ENCODE measurements at regions not wholly inside any gene's neighbourhood (a gene's known extent, or its start where the extent isn't known, plus 50 kb on each side); places are given as distances from the start of the nearest gene placed in this dataset.

DNA sequence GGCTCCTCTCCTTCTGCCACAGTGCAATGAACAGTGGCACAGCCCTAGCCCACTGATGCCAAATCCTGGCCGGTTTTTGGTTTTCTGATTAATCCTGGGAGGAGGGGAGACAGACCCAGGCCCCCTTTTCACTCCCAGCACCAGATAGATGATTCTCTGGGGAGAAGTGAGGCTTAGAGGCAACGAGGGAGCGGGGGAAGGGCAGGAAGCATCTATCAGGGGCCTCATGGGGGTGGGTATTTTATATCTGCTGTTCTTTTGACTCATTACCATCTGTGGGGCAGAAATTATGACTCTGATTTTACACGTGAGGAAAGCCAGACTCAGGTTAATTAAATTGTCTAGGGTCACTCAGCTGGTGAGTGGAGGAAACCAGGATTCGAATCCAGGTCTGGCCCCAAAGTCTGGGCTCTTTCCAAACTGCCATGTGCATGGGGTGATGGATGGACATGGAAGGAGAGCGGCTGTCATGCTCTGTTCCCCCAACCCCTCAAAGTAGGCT is 79.4 kb downstream of the MRM1 start:
- Histone ChIP-seq H4K91ac (replicated peaks; ENCODE audit: insufficient read length, low read length) (peak overlapping the region; percentile 35), H2BK120ac (replicated peaks; ENCODE audit: low read depth, low read length) (no peak overlapping the region), H3K9me3 (ENCODE audit: insufficient read depth in 2 of 2, low read depth in 1 of 2, low read length in 1 of 2) (no peaks in the 10 kb centered on the region), H3K79me2 (ENCODE audit: control insufficient read depth in 1 of 2, insufficient read depth in 2 of 2, low read length in 2 of 2) (no peaks in the 10 kb centered on the region), H3K23ac (ENCODE audit: insufficient read length) (no peak overlapping the region), H3K9ac (replicated peaks in 1 of 4; ENCODE audit: extremely low read depth in 1 of 4, low read depth in 3 of 4, low read length in 3 of 4) (no peak overlapping the region), H3K56ac (replicated peaks; ENCODE audit: insufficient read length, low read depth, low read length) (no peak overlapping the region), H3K27me3 (replicated peaks in 1 of 4; ENCODE audit: control insufficient read depth in 3 of 4, extremely low read depth in 1 of 4, insufficient read depth in 3 of 4, low read length in 3 of 4) (no peaks in the 10 kb centered on the region), H4K8ac (ENCODE audit: extremely low read depth, insufficient read depth, low read length) (peak overlapping the region; percentile 26; the same call in 1 of the 2 replicates), H2BK12ac (ENCODE audit: low read depth, low read length) (0 out of 2 replicates have a peak overlapping the region, but pooled peaks have one; percentile 27), H4K5ac (ENCODE audit: insufficient read length, low read depth, low read length) (no peak overlapping the region), H3K4ac (replicated peaks; ENCODE audit: insufficient read length, low read depth, low read length) (no peak overlapping the region), H3K4me1 (replicated peaks in 1 of 4; ENCODE audit: control insufficient read depth in 3 of 4, insufficient read depth in 4 of 4, low read length in 3 of 4) (peaks cover 2 to 12% (median 6%) of the 10 kb centered on the region in 4 experiments; a peak in 6 of 7 replicates), H2BK5ac (ENCODE audit: low read depth, low read length) (peak overlapping the region; percentile 68; the same call in 1 of the 2 replicates), H3K36me3 (ENCODE audit: control insufficient read depth in 2 of 4, insufficient read depth in 4 of 4, low read length in 3 of 4) (no peaks in the 10 kb centered on the region), H3K14ac (ENCODE audit: insufficient read length) (no peak overlapping the region), H3K4me3 (ENCODE audit: extremely low read depth in 1 of 4, insufficient read depth in 2 of 4, low read depth in 3 of 4, low read length in 4 of 4) (no peak overlapping the region), H3K27ac (ENCODE audit: low read depth, low read length) (no peak overlapping the region), H2BK20ac (ENCODE audit: low read length) (no peak overlapping the region), H4K20me1 (replicated peaks in 1 of 2; ENCODE audit: control insufficient read depth in 1 of 2, insufficient read depth in 2 of 2, low read length in 2 of 2) (peaks cover 0 to 1% of the 10 kb centered on the region in 2 experiments), H3K79me1 (ENCODE audit: low read depth, low read length) (no peaks in the 10 kb centered on the region), H3K23me2 (ENCODE audit: low read depth, low read length) (no peaks in the 10 kb centered on the region), H3K4me2 (ENCODE audit: insufficient read depth in 1 of 2, low read depth in 2 of 2, low read length in 2 of 2) (peak overlapping the region in 1 of 2 experiments; percentile 16; a peak in 1 of 4 replicates), H2BK15ac (ENCODE audit: low read length) (no peak overlapping the region), H3K18ac (ENCODE audit: extremely low read depth, low read length) (no peak overlapping the region), H2AK5ac (ENCODE audit: low read depth, low read length) (peak overlapping the region; percentile 65; the same call in 1 of the 2 replicates), H2AFZ (ENCODE audit: low read length) (no peak overlapping the region)
- FAIRE-seq (no peak), DNase-seq (ENCODE audit: low read depth in 1 of 2, low spot score in 2 of 2) (no peak)
- WGBS, 2 experiments (ENCODE audit: extremely low coverage in 1 of 2, insufficient coverage in 1 of 2, insufficient read length in 1 of 2, insufficient replicate concordance in 2 of 2, low coverage in 1 of 2, low lambda C conversion rate in 2 of 2, missing lambda C conversion rate in 1 of 2): 84% methylated on average over 6 of the region's 6 CpGs; no CpG with 5 or more reads in 1 of the 2 experiments
- CTCF ChIA-PET (ENCODE audit: partially characterized antibody): interaction anchor here (1.6 to 1.9 kb wide), 2 partner anchors 24 to 88 kb away, joined by 3 to 4 read pairs; no protein-coding TSS in a partner anchor
- no peak for TF ChIP-seq SAP30 (IDR thresholded peaks at IDR 0.05; ENCODE audit: insufficient read depth, insufficient replicate concordance, low read length)
- TF ChIP-seq TCF12 (IDR thresholded peaks at IDR 0.05; ENCODE audit: low read depth, low read length): no peak
- no peak for TF ChIP-seq POU5F1 (IDR thresholded peaks at IDR 0.05; ENCODE audit: low read depth, low read length)
- TF ChIP-seq CREB1 (IDR thresholded peaks at IDR 0.05): no peak
- TF ChIP-seq EP300 (IDR thresholded peaks at IDR 0.05; ENCODE audit: borderline replicate concordance in 1 of 2, low read depth in 2 of 2, low read length in 2 of 2): no peak
- TF ChIP-seq TBP (IDR thresholded peaks at IDR 0.05; ENCODE audit: low read depth, low read length): no peak
- no peak for TF ChIP-seq SRF (IDR thresholded peaks at IDR 0.05; ENCODE audit: low read depth, low read length)
- no peak for TF ChIP-seq JUN (IDR thresholded peaks at IDR 0.05; ENCODE audit: low read depth, low read length)
- no peak for TF ChIP-seq TAF7 (optimal IDR thresholded peaks at IDR 0.05; ENCODE audit: borderline replicate concordance, low read depth, low read length)
- TF ChIP-seq EGR1 (IDR thresholded peaks at IDR 0.05; ENCODE audit: borderline replicate concordance, low read depth, low read length): no peak
- POLR2A ChIA-PET (ENCODE audit: partially characterized antibody): no interaction called here
